Activated CD4-positive, alpha-beta T cell treated with anti-CD3 and anti-CD28 coated beads, Interleukin-2, amount 10 ng/mL, durations not matched to agents 7 days and 5 days (primary cell): ENCODE measurements at regions not wholly inside any gene's neighbourhood (a gene's known extent, or its start where the extent isn't known, plus 50 kb on each side); places are given as distances from the start of the nearest gene placed in this dataset.
"Not testable (repeated sequence)": the region's sequence is repeated elsewhere in the genome, so short reads cannot be mapped to it uniquely, and the experiment has no call there.

Experiments used
- CTCF ChIA-PET: fragments of 350-600 bp; sonication (Branson Sonifier 250); formaldehyde crosslinking; loops from one replicate; lab custom pipeline; 2021; ENCODE audit warnings: antibody characterized with exemption; lab: Charles Lee
- POLR2A ChIA-PET: fragments of 350-600 bp; sonication (Branson Sonifier 250); formaldehyde crosslinking; loops from one replicate; lab custom pipeline; 2021; ENCODE audit warnings: antibody characterized with exemption; lab: Charles Lee
- DNase-seq: peaks from one replicate; pipeline ENCODE4 v3.0.0-alpha.2; 2020
- H3K27ac Mint-ChIP-seq: one replicate; pipeline ENCODE4 v1.8.0; 2021; ENCODE audit warnings: mild to moderate bottlenecking, moderate library complexity, mixed read lengths
- H3K27me3 Mint-ChIP-seq: one replicate; pipeline ENCODE4 v1.8.0; 2021; ENCODE audit warnings: mixed read lengths
- H3K36me3 Mint-ChIP-seq: one replicate; pipeline ENCODE4 v1.8.0; 2021; ENCODE audit warnings: low read depth, mixed read lengths
- H3K4me1 Mint-ChIP-seq: one replicate; pipeline ENCODE4 v1.8.0; 2021; ENCODE audit warnings: mixed read lengths
- H3K4me3 Mint-ChIP-seq: one replicate; pipeline ENCODE4 v1.8.0; 2021; ENCODE audit warnings: mild to moderate bottlenecking, moderate library complexity, mixed read lengths
- H3K9me3 Mint-ChIP-seq: one replicate; pipeline ENCODE4 v1.8.0; 2021; ENCODE audit warnings: mixed read lengths

GRCh38 chr6:144476286-144476685, 191.2 kb downstream of the UTRN start:
- Mint-ChIP-seq H3K4me1 (peaks cover 4% of the 10 kb centered on the region), H3K27me3 (no peaks in the 10 kb centered on the region), H3K36me3 (peaks cover 56% of the 10 kb centered on the region), H3K27ac (no peak overlapping the region), H3K4me3 (no peak overlapping the region), H3K9me3 (no peaks in the 10 kb centered on the region)
- DNase-seq = no peak
- CTCF ChIA-PET = no interaction called here
- POLR2A ChIA-PET = no interaction called here

- no peak overlapping the region for H3K4me3 Mint-ChIP-seq
- H3K9me3 Mint-ChIP-seq = no peaks in the 10 kb centered on the region
- H3K4me1 Mint-ChIP-seq = peaks cover 11% of the 10 kb centered on the region
- DNase-seq = no peak
- H3K36me3 Mint-ChIP-seq = peaks cover 54% of the 10 kb centered on the region
- POLR2A ChIA-PET = no interaction called here
- H3K27me3 Mint-ChIP-seq = no peaks in the 10 kb centered on the region
- CTCF ChIA-PET = interaction anchor here (0.7 kb wide), 1 partner anchor 51 kb away, joined by 3 read pairs; no protein-coding TSS in a partner anchor
- no peak overlapping the region for H3K27ac Mint-ChIP-seq
These were observed 192.3 kb downstream of the UTRN start for GRCh38 chr6:144477396-144477795.

- peaks cover 16% of the 10 kb centered on the region for H3K4me1 Mint-ChIP-seq
- H3K36me3 Mint-ChIP-seq = peaks cover 57% of the 10 kb centered on the region
- H3K27ac Mint-ChIP-seq = no peak overlapping the region
These were observed 192.7 kb downstream of the UTRN start for GRCh38 chr6:144477856-144478255.

GRCh38 chr6:144478483-144478882, 193.3 kb downstream of the UTRN start:
- POLR2A ChIA-PET = no interaction called here
- DNase-seq = no peak
- H3K27me3 Mint-ChIP-seq = no peaks in the 10 kb centered on the region
- peaks cover 20% of the 10 kb centered on the region for H3K4me1 Mint-ChIP-seq
- H3K36me3 Mint-ChIP-seq = peaks cover 57% of the 10 kb centered on the region
- no peaks in the 10 kb centered on the region for H3K9me3 Mint-ChIP-seq
- CTCF ChIA-PET = no interaction called here
- H3K4me3 Mint-ChIP-seq = no peak overlapping the region
- no peak overlapping the region for H3K27ac Mint-ChIP-seq

More at GRCh38 chr6:144477856-144478255, 192.7 kb downstream of the UTRN start:
- H3K9me3 Mint-ChIP-seq = no peaks in the 10 kb centered on the region
- H3K4me3 Mint-ChIP-seq = no peak overlapping the region
- DNase-seq = no peak
- ChIA-PET POLR2A (no interaction called here), CTCF (interaction anchor here (0.7 kb wide), 1 partner anchor 51 kb away, joined by 3 read pairs; no protein-coding TSS in a partner anchor)
- H3K27me3 Mint-ChIP-seq = no peaks in the 10 kb centered on the region

GRCh38 chr6:144479991-144480390, 194.9 kb downstream of the UTRN start:
- no peak overlapping the region for H3K27ac Mint-ChIP-seq
- no peak for DNase-seq
- no peaks in the 10 kb centered on the region for H3K9me3 Mint-ChIP-seq
- H3K27me3 Mint-ChIP-seq = no peaks in the 10 kb centered on the region
- ChIA-PET CTCF (interaction anchor here (0.5 to 1.6 kb wide), 6 partner anchors 9 to 264 kb away, joined by 3 to 5 read pairs (median 3); no protein-coding TSS in a partner anchor), POLR2A (no interaction called here)
- no peak overlapping the region for H3K4me3 Mint-ChIP-seq
- peaks cover 54% of the 10 kb centered on the region for H3K36me3 Mint-ChIP-seq
- H3K4me1 Mint-ChIP-seq = peaks cover 24% of the 10 kb centered on the region

- H3K4me1 Mint-ChIP-seq = peaks cover 20% of the 10 kb centered on the region
- peaks cover 55% of the 10 kb centered on the region for H3K36me3 Mint-ChIP-seq
- ChIA-PET POLR2A (no interaction called here), CTCF (interaction anchor here (0.8 to 1.6 kb wide), 4 partner anchors 9 to 264 kb away, joined by 3 to 5 read pairs (median 3); no protein-coding TSS in a partner anchor)
- no peak overlapping the region for H3K27ac Mint-ChIP-seq
- no peaks in the 10 kb centered on the region for H3K9me3 Mint-ChIP-seq
- no peak for DNase-seq
- H3K4me3 Mint-ChIP-seq = no peak overlapping the region
- H3K27me3 Mint-ChIP-seq = no peaks in the 10 kb centered on the region
These were observed 195.3 kb downstream of the UTRN start for GRCh38 chr6:144480473-144480872.

GRCh38 chr6:144481527-144481926, 196.4 kb downstream of the UTRN start:
- CTCF ChIA-PET = interaction anchor here (0.6 to 1.6 kb wide), 5 partner anchors 76 to 382 kb away, joined by 3 to 5 read pairs (median 3); no protein-coding TSS in a partner anchor
- Mint-ChIP-seq H3K36me3 (peaks cover 56% of the 10 kb centered on the region), H3K9me3 (no peaks in the 10 kb centered on the region), H3K4me3 (no peak overlapping the region), H3K4me1 (peaks cover 20% of the 10 kb centered on the region), H3K27ac (peak overlapping the region; percentile 55), H3K27me3 (no peaks in the 10 kb centered on the region)
- POLR2A ChIA-PET = no interaction called here
- DNase-seq = no peak

- Mint-ChIP-seq H3K36me3 (peaks cover 51% of the 10 kb centered on the region), H3K27me3 (no peaks in the 10 kb centered on the region), H3K9me3 (no peaks in the 10 kb centered on the region), H3K4me3 (no peak overlapping the region), H3K27ac (peak overlapping the region; percentile 55), H3K4me1 (peaks cover 20% of the 10 kb centered on the region)
- ChIA-PET CTCF (interaction anchor here (0.6 to 1.6 kb wide), 8 partner anchors 11 to 383 kb away, joined by 3 to 5 read pairs (median 3); no protein-coding TSS in a partner anchor), POLR2A (no interaction called here)
- peak; percentile 78 for DNase-seq
These were observed 197.0 kb downstream of the UTRN start for GRCh38 chr6:144482142-144482541.

GRCh38 chr6:144485531-144485930, 200.4 kb downstream of the UTRN start:
- no peak overlapping the region for H3K27ac Mint-ChIP-seq
- H3K27me3 Mint-ChIP-seq = no peaks in the 10 kb centered on the region
- no peak overlapping the region for H3K4me3 Mint-ChIP-seq
- peaks cover 47% of the 10 kb centered on the region for H3K36me3 Mint-ChIP-seq
- ChIA-PET CTCF (no interaction called here), POLR2A (no interaction called here)
- DNase-seq = no peak
- no peaks in the 10 kb centered on the region for H3K9me3 Mint-ChIP-seq
- peaks cover 20% of the 10 kb centered on the region for H3K4me1 Mint-ChIP-seq

- Mint-ChIP-seq H3K36me3 (peaks cover 48% of the 10 kb centered on the region), H3K9me3 (no peaks in the 10 kb centered on the region), H3K27me3 (no peaks in the 10 kb centered on the region), H3K4me3 (no peak overlapping the region), H3K4me1 (peaks cover 2% of the 10 kb centered on the region), H3K27ac (no peak overlapping the region)
- ChIA-PET POLR2A (no interaction called here), CTCF (interaction anchor here (1.2 kb wide), 1 partner anchor 9 kb away, joined by 3 read pairs; no protein-coding TSS in a partner anchor)
- no peak for DNase-seq
These were observed 203.5 kb downstream of the UTRN start for GRCh38 chr6:144488590-144488989.

GRCh38 chr6:144493035-144493910, 208.1 kb downstream of the UTRN start:
- CTCF ChIA-PET = interaction anchor here (0.7 to 1.5 kb wide), 2 partner anchors 11 to 15 kb away, joined by 3 read pairs; no protein-coding TSS in a partner anchor
- DNase-seq = no peak
- Mint-ChIP-seq H3K4me3 (no peak overlapping the region), H3K27ac (no peak overlapping the region), H3K27me3 (no peaks in the 10 kb centered on the region), H3K9me3 (peaks cover 2% of the 10 kb centered on the region), H3K36me3 (peaks cover 62% of the 10 kb centered on the region), H3K4me1 (peaks cover 8% of the 10 kb centered on the region)
- POLR2A ChIA-PET = no interaction called here

GRCh38 chr6:144495076-144495475, 209.9 kb downstream of the UTRN start:
- peaks cover 72% of the 10 kb centered on the region for H3K36me3 Mint-ChIP-seq
- POLR2A ChIA-PET = not testable (repeated sequence)
- CTCF ChIA-PET = interaction anchor here (1.5 kb wide), 1 partner anchor 13 kb away, joined by 3 read pairs; no protein-coding TSS in a partner anchor

GRCh38 chr6:144497650-144498049, 212.5 kb downstream of the UTRN start:
- Mint-ChIP-seq H3K36me3 (peaks cover 67% of the 10 kb centered on the region), H3K27me3 (no peaks in the 10 kb centered on the region), H3K4me1 (peaks cover 18% of the 10 kb centered on the region), H3K27ac (no peak overlapping the region), H3K9me3 (peaks cover 4% of the 10 kb centered on the region), H3K4me3 (no peak overlapping the region)
- ChIA-PET POLR2A (no interaction called here), CTCF (interaction anchor here (0.8 kb wide), 1 partner anchor 289 kb away, joined by 3 read pairs; no protein-coding TSS in a partner anchor)
- no peak for DNase-seq

More at GRCh38 chr6:144495076-144495475, 209.9 kb downstream of the UTRN start:
- not testable (repeated sequence) for H3K4me3 Mint-ChIP-seq, H3K27ac Mint-ChIP-seq, H3K27me3 Mint-ChIP-seq, DNase-seq, H3K9me3 Mint-ChIP-seq
- peaks cover 13% of the 10 kb centered on the region for H3K4me1 Mint-ChIP-seq
